GM19328 (cell line): ENCODE measurements at regions not wholly inside any gene's neighbourhood (a gene's known extent, or its start where the extent isn't known, plus 50 kb on each side); places are given as distances from the start of the nearest gene placed in this dataset.

Source experiments
- ATAC-seq: cut with Tn5 transposase; IDR thresholded peaks from one replicate; pipeline ENCODE4 v1.9.1; 2021; ENCODE audit warnings: mild to moderate bottlenecking, moderate library complexity; ENCODE audit not compliant: unreplicated experiment

DNA sequence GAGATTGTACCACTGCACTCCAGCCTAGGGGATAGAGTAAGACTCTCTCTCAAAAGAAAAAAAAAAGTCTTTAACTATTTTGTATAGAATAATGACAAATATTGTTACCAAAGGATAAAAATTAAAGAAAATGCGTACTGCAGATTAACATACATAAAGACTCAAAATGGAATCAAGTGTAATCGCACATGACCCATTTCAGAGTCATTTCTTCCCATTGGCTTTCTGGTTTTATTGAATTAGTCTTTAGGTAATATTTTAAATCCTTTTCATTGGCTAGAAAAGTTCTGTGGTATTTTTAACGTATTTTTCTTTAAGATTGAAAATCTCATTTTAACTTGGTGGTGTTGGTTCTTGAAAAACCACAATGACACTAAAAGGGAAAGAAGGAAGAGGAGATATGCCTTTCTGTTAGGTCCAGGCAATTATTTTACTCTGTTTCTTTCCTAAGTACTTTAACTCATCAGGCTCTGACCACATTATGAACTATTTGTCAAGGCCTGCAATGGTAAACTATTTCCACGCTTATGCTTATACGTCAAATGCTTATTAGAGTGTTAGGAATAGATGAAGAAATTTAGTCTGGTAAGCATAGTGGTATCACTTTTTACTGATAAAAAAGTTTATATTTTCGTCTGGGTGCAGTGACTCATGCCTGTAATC, 52.3 kb downstream of the PLEKHG1 start:
- ATAC-seq: no peak

DNA sequence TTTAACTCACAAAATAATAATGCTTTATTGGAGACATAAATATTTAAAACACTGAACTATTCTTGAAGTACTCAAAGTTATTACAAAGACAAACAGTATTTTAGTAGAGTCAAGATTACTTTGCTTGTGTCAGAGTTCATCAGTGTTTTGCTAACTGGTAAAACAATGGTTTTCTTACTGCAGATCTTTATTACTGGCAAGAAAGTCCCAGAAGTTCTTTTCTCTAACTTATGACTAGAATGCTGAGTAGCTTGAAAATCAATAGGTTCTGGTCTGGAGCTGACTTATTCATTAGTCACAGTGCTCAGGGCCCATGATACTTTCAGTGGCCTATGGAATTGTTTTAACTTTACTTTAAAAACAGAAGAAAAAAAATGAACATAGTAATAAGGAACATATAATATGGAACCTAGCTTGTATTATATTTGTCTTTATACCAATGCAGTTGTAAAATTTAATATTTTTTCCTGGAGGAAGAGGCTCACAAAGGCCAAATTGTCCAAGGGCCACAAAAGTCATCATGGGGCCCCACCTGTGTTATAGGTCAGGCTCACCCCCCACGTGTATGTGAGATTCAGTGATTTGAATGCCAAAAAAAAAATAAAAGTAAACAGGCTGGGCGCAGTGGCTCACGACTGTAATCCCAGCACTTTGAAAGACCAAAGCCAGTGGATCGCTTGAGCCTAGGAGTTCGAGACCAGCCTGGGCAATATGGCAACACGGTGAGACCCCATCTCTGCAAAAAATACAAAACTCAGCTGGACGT, 53.3 kb downstream of the PLEKHG1 start:
- ATAC-seq: no peak

DNA sequence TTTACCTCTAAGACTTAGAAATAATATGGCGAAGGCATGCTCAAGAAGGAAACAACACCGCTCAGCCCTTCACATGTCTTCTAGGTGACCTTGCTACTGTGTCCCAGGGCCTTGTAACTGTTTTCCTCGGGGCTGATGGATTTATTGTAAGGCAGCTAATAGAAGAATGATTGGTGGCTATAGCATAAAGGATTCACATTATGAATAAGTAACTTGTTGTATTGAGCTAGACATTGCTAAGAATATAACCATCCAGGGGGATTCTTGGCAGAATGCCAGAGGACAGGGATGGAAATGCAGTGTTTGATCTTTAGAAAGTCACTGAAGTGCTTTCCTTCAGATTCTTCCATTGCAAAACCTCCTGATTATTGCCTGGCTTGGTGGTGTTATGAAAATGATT, 54.9 kb downstream of the PLEKHG1 start:
- ATAC-seq: no peak

- no peak for ATAC-seq
Observed at GRCh38 chr6:150656156-150656555, 56.5 kb downstream of the PLEKHG1 start.

DNA sequence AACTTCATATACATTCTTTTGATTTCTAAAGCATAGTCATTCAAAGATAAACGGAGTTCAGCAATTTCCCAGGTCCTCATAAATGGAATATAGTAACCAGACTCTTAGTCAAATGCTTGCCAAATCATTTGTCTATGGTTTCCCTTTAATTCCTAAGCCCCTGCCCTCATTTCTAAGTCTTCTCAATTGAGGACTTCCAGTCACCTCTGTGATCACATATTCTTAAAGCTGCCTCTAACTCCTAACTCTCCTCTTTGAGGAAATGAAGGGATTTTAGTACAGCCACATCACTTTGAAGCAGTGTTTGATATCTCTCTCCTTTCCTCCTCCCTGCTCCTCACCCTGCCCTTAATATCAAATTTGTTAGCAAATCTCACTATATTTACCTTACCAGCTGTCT, 58.7 kb downstream of the PLEKHG1 start:
- no peak for ATAC-seq

GRCh38 chr6:150659046-150659763, 59.5 kb downstream of the PLEKHG1 start:
- ATAC-seq: no peak

GRCh38 chr6:150661216-150662007, 61.7 kb downstream of the PLEKHG1 start:
- ATAC-seq: no peak

- no peak for ATAC-seq
Observed at GRCh38 chr6:150662814-150663213, 63.1 kb downstream of the PLEKHG1 start.

- no peak for ATAC-seq
Observed at GRCh38 chr6:150664091-150664490, 64.4 kb downstream of the PLEKHG1 start.

DNA sequence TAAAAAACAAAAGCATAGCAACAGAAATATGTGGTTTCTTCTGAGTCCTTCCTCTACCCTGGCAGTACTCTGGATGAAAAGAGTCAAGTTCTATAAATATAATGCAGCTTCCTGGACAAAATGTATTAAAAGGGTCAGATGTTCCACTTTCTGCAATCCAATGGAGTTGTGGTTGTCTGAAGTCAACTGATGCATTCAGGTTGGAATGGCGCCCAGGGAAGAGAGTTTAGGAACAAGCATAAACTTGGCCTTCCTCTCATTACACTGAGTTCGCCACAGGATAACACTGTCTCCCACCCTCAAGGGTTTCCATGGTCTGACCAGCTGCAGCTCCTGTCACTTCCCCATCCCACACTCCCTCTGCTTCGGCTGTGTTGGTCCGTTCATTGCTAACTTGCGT, 66.4 kb downstream of the PLEKHG1 start:
- ATAC-seq: no peak

GRCh38 chr6:150667359-150667758, 67.7 kb downstream of the PLEKHG1 start:
- no peak for ATAC-seq

DNA sequence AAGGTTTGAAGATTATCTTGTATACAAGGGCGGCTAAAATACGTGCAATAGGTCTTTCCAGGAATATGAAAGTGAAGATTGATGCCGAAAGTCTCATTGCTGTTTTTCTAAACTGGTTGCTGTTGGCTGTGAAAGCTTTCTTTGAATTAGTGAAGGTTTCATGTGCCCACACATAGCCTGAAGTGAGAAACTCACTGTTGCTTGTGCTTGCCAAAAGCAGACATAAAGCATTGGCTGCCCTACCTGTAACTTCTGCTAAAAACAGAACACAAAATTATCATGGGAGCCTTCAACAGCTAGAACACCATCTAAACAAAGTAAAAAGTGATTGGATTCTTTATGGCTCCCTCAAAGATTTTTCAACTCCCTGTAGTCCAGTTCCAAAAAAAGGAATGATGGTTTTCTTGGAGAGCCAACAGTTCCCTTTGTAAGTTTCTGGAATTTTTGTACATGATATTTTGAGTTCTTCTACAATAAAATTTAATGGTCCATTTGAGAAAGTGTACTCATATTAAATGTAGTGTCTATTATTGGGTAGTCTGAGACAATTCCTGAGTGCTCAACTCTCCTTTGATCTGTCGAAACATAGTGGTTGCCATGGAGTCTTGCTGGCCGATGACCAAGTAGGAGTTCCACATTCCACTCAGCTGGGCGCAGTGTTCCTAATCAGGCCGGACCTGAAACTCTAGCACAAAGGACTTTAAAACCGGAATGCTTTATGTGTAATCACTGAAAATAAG, 68.5 kb downstream of the PLEKHG1 start:
- ATAC-seq: no peak

DNA sequence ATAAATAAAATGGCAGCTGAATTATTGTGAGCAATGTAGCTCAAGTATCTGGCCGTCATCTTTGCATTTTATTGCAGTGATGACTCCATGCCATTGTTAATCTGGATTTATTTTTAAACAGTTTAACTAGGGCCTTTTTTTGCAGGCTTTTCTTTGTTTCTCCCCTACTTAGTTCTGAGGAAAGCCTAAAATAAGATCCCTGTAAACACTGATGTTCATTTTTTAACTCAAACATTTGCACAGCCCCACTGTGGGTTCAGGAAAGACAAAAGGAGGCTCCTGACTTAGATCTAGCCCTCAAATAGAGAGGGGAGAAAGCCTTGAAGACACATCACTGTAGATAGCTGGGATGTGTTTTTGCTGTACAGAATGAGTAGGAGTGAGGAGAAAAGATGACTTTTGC, 69.2 kb downstream of the PLEKHG1 start:
- no peak for ATAC-seq

DNA sequence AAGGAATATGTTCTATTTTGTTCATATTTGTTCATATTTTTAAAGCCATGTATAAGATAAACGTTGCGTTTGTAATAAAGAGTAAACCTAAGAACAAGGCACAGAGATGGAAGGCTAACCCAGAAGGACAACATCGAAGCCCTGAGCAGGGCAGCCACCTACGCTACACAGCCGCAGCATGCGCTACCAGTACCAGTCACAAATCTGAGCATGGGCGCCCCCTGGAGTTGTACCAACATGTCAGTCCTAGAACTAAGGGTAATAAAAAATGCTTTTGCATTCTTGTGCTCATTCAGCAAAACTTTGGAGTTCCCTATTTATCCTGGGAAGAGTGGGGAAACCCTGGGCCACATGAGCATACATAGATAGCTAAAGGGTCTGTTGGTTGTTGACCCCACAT, 70.6 kb downstream of the PLEKHG1 start:
- ATAC-seq: no peak

DNA sequence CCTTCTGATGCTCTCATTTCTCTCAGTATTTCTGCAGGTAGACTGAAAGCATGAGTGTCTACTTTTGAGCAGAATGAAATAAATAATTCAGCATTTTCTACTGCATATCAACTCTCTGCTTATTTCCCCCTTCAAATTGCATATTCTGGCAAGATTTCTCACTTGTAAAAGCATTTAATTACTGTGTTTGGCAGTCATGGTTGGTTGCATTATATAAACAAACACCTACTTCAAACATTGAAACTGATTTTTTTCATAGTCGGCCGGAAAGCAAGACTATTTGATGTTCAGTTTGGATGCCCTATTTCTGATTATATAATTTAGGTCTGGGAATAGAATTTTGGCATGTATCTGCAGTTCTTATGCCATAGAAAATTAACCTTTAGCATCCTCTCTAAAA, 73.1 kb downstream of the PLEKHG1 start:
- no peak for ATAC-seq

DNA sequence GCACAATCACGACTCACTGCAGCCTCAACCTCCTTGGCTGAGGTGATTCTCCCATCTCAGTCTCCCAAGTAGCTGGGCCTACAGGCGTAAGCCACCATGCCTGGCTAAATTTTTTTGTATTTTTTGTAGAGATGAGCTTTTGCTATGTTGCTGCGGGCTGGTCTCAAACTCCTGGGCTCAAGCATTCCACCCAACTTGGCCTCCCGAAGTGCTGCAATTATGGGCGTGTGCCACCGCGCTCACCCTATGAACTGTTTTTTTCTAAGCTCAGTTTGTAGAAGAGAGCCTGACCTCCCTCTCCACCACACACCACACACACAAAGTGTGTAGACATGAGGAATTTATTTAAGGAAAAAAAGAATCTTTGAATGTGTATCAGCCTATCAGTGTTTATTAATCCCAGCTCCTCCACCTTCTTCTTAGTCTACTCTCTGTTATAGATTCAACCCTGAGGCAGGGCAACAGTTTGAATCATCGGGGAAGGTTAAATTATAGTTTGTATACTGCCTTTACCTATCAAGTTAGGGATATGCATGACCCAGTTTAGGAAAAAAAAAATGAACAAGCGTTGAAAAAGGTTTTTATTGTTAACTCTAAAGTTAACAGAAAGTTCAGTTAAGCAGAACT, 74.1 kb downstream of the PLEKHG1 start:
- no peak for ATAC-seq

GRCh38 chr6:150676344-150676743, 76.7 kb downstream of the PLEKHG1 start:
- ATAC-seq: no peak

GRCh38 chr6:150676772-150677171, 77.1 kb downstream of the PLEKHG1 start:
- no peak for ATAC-seq

- ATAC-seq: no peak
Observed at GRCh38 chr6:150680510-150680909, 80.8 kb downstream of the PLEKHG1 start.
